Esophagus squamous epithelium (tissue), 5 donors: ENCODE measurements at regions not wholly inside any gene's neighbourhood (a gene's known extent, or its start where the extent isn't known, plus 50 kb on each side); places are given as distances from the start of the nearest gene placed in this dataset.
A peak's percentile ranks its signal among the peaks of the same experiment; 100 is the strongest.
"Not testable (repeated sequence)": the region's sequence is repeated elsewhere in the genome, so short reads cannot be mapped to it uniquely, and the experiment has no call there.

Source experiments
- DNase-seq: peaks from one replicate; lab custom pipeline; 2025; lab: John Stamatoyannopoulos, UW
- H3K27ac ChIP-seq, 4 donors: fragments of 200-600 bp; sonication (generic); one replicate each; pipeline ENCODE4 v1.5.1; 2016 to 2019; ENCODE audit warnings: mild to moderate bottlenecking in 1 of 4
- H3K27me3 ChIP-seq, 4 donors: fragments of 200-600 bp; sonication (generic); 1 replicate in 3 of 4; 2 replicates in 1 of 4; pipeline versions ENCODE4 v1.5.1 to v1.6.0; 2017 to 2021; ENCODE audit warnings: antibody characterized with exemption in 1 of 4
- H3K36me3 ChIP-seq, 3 donors: fragments of 200-600 bp; sonication (generic); one replicate each; pipeline ENCODE4 v1.5.1; 2016 to 2019
- H3K4me1 ChIP-seq, 3 donors: fragments of 200-600 bp; sonication (generic); one replicate each; pipeline ENCODE4 v1.5.1; 2017 to 2019
- H3K4me3 ChIP-seq, 4 donors: fragments of 200-600 bp; sonication (generic); 1 replicate in 3 of 4; 2 replicates in 1 of 4; pipeline ENCODE4 v1.5.1; 2016 to 2019; ENCODE audit warnings: mild to moderate bottlenecking in 2 of 4, moderate library complexity in 1 of 4
- H3K9me3 ChIP-seq, 3 donors: fragments of 200-600 bp; sonication (generic); one replicate each; pipeline ENCODE4 v1.5.1; 2016 to 2019
- CTCF ChIP-seq, 6 experiments: fragments of 450-650 bp in 4 of 6; fragments of 200-600 bp in 2 of 6; sonication (generic) in 2 of 6; IDR thresholded peaks; one replicate each; pipeline ENCODE4 v1.5.1; 2016 to 2019; ENCODE audit warnings: antibody characterized with exemption in 6 of 6, mild to moderate bottlenecking in 4 of 6, moderate library complexity in 4 of 6
- POLR2A ChIP-seq, 4 donors: fragments of 450-650 bp; IDR thresholded peaks; one replicate each; pipeline ENCODE4 v1.6.1; 2017; ENCODE audit warnings: antibody characterized with exemption in 4 of 4, mild to moderate bottlenecking in 4 of 4, moderate library complexity in 3 of 4
- WGBS, 2 donors: methylation state at CpG; one replicate each; pipeline ENCODE4 v1.1.5; 2018; 5-methylcytosine and 5-hydroxymethylcytosine counted together
- intact Hi-C: fragments of 100-400 bp; cut with DNase I; formaldehyde crosslinking; loops from one replicate; pipeline ENCODE4 v1.15.0; 2022
- donor health status: DM: yes; HTN: yes; CAD: no.

- TF ChIP-seq CTCF (IDR thresholded peaks at IDR 0.05) (no peak), POLR2A (IDR thresholded peaks at IDR 0.05) (no peak)
- Histone ChIP-seq H3K27ac (no peak overlapping the region), H3K9me3 (no peaks in the 10 kb centered on the region), H3K4me3 (no peak overlapping the region), H3K27me3 (no peaks in the 10 kb centered on the region), H3K36me3 (no peaks in the 10 kb centered on the region), H3K4me1 (no peaks in the 10 kb centered on the region)
- intact Hi-C loops: loop anchor here (10.0 kb wide), 1 partner anchor 251 kb away; no protein-coding TSS in a partner anchor
- no peak for DNase-seq
- WGBS, 2 donors: 86 to 92% methylated on average over 3 to 10 of the region's 25 CpGs
These were observed 83.9 kb upstream of the MS4A8 start for GRCh38 chr11:60615497-60615896.

GRCh38 chr11:60621940-60622339, 77.5 kb upstream of the MS4A8 start:
- DNase-seq, H3K4me3 ChIP-seq, H3K27ac ChIP-seq, intact Hi-C loops, H3K9me3 ChIP-seq, H3K4me1 ChIP-seq, H3K36me3 ChIP-seq, H3K27me3 ChIP-seq: not testable (repeated sequence)
- no CpG with 5 or more reads among the region's 30 CpGs for WGBS, 2 donors

GRCh38 chr11:60622776-60623175, 76.6 kb upstream of the MS4A8 start:
- H3K4me1 ChIP-seq, H3K9me3 ChIP-seq, DNase-seq, H3K4me3 ChIP-seq, H3K27me3 ChIP-seq, H3K36me3 ChIP-seq, intact Hi-C loops, H3K27ac ChIP-seq: not testable (repeated sequence)
- no CpG with 5 or more reads among the region's 27 CpGs for WGBS, 2 donors

- peak in 1 of 6 experiments; percentile 7 for TF ChIP-seq CTCF (IDR thresholded peaks at IDR 0.05)
- TF ChIP-seq POLR2A (IDR thresholded peaks at IDR 0.05): no peak
- H3K9me3 ChIP-seq: no peaks in the 10 kb centered on the region
- H3K27me3 ChIP-seq: no peaks in the 10 kb centered on the region
- WGBS, 2 donors: 39% methylated on average over 2 of the region's 2 CpGs
- intact Hi-C loops: no loop called here
- DNase-seq: no peak
- no peaks in the 10 kb centered on the region for H3K36me3 ChIP-seq
- no peaks in the 10 kb centered on the region for H3K4me1 ChIP-seq
- H3K27ac ChIP-seq: no peak overlapping the region
- H3K4me3 ChIP-seq: no peak overlapping the region
These were observed 74.2 kb upstream of the MS4A8 start for GRCh38 chr11:60625262-60625661.

- DNase-seq: no peak
- Histone ChIP-seq H3K27me3 (no peaks in the 10 kb centered on the region), H3K4me1 (no peaks in the 10 kb centered on the region), H3K9me3 (no peaks in the 10 kb centered on the region), H3K27ac (no peak overlapping the region), H3K36me3 (no peaks in the 10 kb centered on the region), H3K4me3 (no peak overlapping the region)
- TF ChIP-seq POLR2A (IDR thresholded peaks at IDR 0.05): no peak
- TF ChIP-seq CTCF (IDR thresholded peaks at IDR 0.05): no peak
- intact Hi-C loops: no loop called here
These were observed 70.0 kb upstream of the MS4A8 start for GRCh38 chr11:60629399-60629798.

- intact Hi-C loops: loop anchor here (5.0 kb wide), 1 partner anchor 265 kb away; no protein-coding TSS in a partner anchor
- Histone ChIP-seq H3K9me3 (no peaks in the 10 kb centered on the region), H3K4me1 (no peaks in the 10 kb centered on the region), H3K4me3 (no peak overlapping the region), H3K27ac (no peak overlapping the region), H3K36me3 (no peaks in the 10 kb centered on the region), H3K27me3 (no peaks in the 10 kb centered on the region)
- 55 to 100% methylated on average over 1 of the region's 1 CpG for WGBS, 2 donors
- TF ChIP-seq CTCF (IDR thresholded peaks at IDR 0.05) (no peak), POLR2A (IDR thresholded peaks at IDR 0.05) (no peak)
- no peak for DNase-seq
These were observed 67.5 kb upstream of the MS4A8 start for GRCh38 chr11:60631944-60632343.
